Hematopoietic multipotent progenitor cell treated with erythropoietin and hydrocortisone succinate and interleukin-3 and kit ligand, for 15 days (in vitro differentiated cells): ENCODE measurements at regions not wholly inside any gene's neighbourhood (a gene's known extent, or its start where the extent isn't known, plus 50 kb on each side); places are given as distances from the start of the nearest gene placed in this dataset.

Experiments
- DNase-seq: peaks from one replicate; pipeline ENCODE4 v3.0.0-alpha.2; 2015; ENCODE audit warnings: low spot score

DNA sequence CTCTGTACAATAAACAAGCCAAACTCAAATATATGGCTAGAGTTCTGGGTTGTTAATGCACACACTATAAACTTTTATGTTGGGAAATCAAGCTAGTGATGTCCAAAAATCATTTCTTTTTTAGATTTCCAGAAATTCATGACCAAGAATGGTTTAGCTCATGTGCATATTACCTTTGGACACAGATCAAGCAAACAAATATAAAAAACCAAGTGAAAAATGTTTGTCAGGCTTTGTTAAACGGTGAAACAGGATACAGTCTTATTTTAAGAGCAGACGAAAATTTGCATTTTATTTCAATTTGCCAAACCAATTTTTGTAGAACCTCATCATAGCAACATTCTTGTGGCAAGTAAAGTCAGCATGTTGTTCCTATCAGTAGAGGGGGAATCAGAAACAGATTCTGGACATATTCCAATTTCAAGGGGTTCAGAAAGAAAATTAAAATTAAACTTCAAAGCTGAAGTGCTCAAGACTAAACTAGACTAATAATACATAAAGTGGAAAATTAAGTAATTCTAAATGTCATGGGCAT is 413.6 kb downstream of the TRIML1 start:
- no peak for DNase-seq

- DNase-seq: no peak
These were observed 415.2 kb downstream of the TRIML1 start for GRCh38 chr4:188554413-188554812.

DNA sequence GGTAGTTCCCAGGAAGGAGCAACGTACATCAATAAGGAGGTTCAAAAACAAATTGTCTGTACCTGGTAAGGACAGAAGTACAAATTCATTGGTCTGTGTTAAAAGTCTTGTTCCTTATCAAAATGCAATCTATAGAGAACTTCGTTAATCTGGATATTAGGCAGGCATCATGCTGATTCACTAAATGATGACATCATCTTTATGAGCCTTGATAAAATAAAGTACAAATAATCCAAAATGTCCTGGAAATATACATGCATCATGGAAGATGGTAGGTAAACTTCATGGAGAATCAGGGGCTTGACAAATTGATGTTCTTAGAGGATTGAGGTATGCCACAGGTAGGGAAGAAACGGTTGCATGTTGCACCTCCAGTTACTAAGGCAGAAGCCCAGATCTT is 433.9 kb downstream of the TRIML1 start:
- DNase-seq: no peak

- no peak for DNase-seq
These were observed 439.4 kb downstream of the TRIML1 start for GRCh38 chr4:188578657-188579056.

GRCh38 chr4:188596021-188596420 is 456.8 kb downstream of the TRIML1 start:
- DNase-seq: no peak

GRCh38 chr4:188603646-188604045 is 464.4 kb downstream of the TRIML1 start:
- no peak for DNase-seq

- no peak for DNase-seq
These were observed 467.4 kb downstream of the TRIML1 start for GRCh38 chr4:188606635-188607034.

DNA sequence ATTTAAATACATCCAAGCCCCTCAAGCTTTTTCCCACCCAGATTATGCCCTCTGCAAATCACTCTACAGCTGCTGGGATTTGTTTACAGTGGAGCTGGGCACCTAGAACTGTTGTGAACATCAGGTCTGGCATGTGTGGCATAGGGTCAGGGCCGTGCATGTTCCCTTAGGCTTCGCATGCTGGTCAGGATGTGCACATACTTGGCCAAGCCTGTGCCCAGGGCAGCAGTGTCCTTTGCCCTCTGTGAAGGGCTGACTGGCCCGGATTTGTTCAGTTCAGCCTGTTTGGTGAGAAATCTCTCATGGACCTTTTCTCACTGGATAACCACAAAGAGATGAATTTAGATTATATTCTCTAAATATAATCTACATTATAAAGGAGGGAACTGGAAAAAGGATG is 471.9 kb downstream of the TRIML1 start:
- DNase-seq: no peak

GRCh38 chr4:188612659-188613058 is 473.4 kb downstream of the TRIML1 start:
- DNase-seq: no peak

GRCh38 chr4:188613976-188614375 is 474.7 kb downstream of the TRIML1 start:
- DNase-seq: no peak

DNA sequence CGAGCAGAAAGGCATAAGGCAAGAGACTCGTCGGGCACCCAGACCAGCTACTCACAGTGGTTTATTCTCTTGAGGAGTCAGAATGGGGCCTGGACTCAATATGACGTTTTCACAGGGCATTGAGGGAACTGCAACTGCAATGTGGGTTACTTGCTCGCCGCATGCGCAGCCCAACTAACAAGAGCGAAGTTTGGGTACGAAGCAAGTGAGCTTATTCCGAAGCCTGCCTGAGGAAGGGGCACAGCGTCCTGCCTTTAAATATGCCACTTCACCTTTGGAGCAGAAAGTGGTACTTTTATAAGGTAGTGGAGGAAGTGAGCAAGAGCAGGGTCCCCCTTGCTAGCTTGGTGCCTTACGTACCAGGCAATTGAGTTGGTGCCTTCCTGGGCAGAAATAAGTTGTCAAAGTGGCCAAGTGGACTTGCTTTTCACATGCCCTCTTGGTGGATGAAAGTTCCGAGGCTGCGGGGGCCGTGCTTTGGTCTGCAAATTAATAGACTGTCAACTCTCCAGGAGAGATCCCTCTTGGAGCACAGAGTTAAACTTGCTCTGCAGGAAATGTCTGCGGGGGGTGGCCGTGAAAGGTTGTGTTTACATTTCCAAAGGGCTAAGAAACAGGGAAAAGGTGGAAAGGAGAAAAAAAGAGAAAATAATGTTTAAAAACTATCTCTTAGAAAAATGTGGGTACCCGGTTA is 480.4 kb downstream of the TRIML1 start:
- no peak for DNase-seq

DNA sequence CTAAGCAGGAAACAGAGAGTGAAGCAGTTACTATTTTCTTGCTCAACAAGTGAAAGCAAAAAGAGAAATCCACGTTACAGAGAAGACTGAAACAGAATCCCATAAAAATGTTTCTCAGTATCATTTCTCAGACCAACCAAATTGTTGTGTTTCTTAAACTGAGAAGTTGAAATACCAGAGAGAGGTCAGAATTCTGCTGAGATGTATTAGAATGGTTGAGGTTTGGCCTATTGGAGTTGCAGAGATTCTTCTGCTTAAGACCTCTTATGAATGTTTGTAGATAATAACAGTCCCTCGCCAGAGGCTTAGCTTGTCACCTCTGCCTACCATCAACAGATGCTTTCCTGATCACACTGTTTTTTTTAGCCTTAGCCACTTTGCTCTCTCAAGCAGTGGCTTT is 481.4 kb downstream of the TRIML1 start:
- DNase-seq: no peak

GRCh38 chr4:188623314-188623854 is 484.1 kb downstream of the TRIML1 start:
- DNase-seq: no peak

GRCh38 chr4:188624370-188624769 is 485.1 kb downstream of the TRIML1 start:
- no peak for DNase-seq

DNA sequence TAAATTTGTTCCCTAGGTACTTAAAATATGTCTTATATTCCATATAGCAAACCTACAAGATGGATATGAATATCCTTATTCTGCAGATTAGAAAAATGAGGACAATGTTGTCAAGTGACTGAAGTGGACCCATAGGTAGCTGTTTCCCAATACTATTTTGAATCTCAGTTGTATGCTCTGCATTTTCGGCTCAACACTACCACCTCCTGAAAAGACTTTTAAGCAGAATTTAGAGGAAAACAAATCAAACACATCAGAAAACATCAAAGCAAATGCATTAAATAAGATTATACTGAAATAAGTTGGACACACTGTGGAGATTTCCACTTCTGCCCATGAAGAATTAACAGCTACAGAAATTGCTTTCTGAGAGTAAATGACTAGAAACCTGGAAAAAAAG is 488.7 kb downstream of the TRIML1 start:
- no peak for DNase-seq

DNA sequence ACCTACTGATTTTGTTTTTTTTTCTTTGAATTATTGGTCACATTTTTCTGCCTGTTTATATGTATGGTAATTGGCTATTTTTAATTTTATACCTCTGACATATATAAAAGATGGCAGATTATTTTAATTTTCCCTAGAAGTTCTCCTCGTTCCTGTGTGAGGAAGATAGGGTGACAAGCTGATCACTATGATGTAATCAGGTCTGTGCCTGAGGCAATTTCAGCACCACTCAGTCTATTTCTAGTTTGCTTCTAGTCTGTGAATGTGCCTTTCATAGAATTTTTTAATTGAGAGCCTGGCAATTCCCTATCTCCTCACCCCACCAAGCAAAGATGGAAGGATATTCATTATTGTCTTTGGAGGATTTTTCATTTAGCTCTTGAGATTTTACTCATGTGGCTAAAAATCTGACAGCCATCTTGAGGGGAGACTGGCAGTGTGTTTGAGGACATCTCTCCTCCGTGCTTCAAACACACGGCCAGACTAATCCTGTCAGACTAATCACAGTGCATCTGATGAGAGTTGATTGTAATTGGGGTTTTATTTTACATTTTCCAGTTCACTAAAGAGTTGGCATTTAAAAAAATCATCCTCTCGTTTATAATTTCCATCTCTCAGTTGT is 500.3 kb downstream of the TRIML1 start:
- DNase-seq: no peak

DNA sequence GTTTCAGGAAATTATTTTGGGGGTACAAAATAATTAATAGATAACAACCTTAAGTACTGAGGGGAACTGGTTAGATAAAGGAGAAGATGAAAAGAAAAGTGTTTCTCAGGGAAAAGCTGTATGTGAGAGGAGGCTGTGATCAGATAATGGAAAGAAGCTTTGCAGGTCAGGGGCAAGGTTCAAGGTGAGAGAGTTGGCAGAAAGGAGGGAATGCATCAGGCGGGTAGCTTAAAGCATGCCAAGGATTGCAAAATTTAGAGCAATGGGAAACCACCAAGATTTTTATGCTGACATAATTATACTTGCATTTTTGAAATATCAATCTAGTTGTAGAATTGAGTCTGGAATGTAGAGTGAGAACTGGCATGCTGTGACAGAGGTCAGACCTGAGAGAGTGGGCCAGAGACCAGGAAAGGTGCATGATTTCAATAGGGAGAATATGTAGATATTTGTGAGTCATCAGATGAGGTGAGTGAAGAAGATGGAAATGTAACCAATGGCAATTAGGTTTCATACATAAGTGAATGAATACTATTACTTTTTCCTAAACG is 508.7 kb downstream of the TRIML1 start:
- no peak for DNase-seq

- no peak for DNase-seq
These were observed 510.4 kb downstream of the TRIML1 start for GRCh38 chr4:188649635-188650034.

DNA sequence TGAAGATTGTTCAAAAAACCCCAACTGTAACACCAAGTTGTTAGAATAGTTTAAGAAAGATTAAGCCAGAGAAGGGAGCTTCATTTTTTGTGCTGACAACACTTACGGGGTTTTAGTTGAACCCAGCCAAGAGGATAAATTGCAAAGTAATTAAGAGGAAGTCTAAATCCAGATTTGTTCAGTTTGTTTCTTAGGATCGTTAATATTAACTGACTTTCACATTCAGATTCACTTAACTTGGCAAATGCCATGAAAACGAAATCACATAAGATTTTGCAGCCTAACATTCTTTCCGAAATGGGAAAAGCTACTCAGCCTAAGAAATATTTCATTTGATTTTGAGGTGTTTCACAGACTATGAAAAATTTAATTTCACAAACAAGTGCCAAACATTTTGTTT is 511.3 kb downstream of the TRIML1 start:
- DNase-seq: no peak

DNA sequence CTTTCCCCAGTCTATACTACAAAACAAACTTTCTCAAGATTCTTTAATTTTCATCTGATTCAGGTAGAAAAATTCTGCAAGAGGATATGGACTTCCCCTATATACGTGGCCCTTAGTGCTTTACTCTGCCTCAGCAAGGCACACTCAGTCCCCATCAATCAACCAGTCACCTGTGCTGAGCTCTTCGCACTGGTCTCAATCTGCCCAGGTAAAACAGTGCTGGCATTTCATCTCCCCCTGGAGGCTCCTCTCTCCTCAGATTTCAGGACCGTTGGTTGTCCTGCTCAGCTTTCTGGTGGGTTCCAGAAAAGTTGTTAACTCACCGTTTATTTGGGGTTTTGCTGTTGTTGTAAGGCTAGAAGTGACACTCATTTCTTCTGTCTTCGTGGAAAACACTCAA is 518.1 kb downstream of the TRIML1 start:
- no peak for DNase-seq

DNA sequence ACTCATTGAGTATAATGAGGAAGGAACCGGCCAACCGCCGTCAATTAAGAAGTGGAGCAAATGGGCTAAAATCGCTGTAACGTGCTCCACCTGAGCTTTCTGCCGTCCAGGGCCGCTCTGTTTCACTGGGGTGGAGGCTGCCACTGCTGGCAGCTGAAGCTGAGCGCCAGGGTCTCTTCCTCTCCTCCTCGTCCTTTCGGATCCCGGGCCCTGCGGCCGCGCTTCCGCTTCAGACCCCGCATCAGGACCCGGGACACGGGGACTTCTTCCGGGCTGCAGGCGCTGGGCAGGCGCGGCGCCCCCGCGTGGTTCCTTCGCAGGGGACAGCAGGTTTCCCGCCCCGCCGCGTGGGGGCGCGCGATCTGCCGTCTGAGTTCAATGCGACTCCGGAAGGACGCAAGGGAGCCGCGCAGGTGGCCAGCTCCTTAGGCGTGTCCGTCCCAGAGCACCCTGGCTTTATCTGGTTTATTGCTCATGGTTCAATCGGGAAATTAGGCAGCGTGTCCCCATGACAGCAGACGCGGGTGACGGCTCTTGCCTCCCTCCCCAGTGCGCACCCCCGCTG is 519.8 kb downstream of the TRIML1 start:
- no peak for DNase-seq

GRCh38 chr4:188660796-188661195 is 521.6 kb downstream of the TRIML1 start:
- DNase-seq: no peak

GRCh38 chr4:188661502-188661901 is 522.3 kb downstream of the TRIML1 start:
- DNase-seq: no peak
